ENCODE measurements at regions not wholly inside any gene's neighbourhood (a gene's known extent, or its start where the extent isn't known, plus 50 kb on each side); places are given as distances from the start of the nearest gene placed in this dataset.

GRCh38 chr2:16717477-16717876 lies 51.8 kb upstream of the CYRIA start:
- no peak for DNase-seq

GRCh38 chr2:16716944-16717343 lies 51.3 kb upstream of the CYRIA start:
- DNase-seq: no peak

GRCh38 chr2:16716024-16716423 lies 50.4 kb upstream of the CYRIA start:
- no peak for DNase-seq

Data from NCI-H524 (cell line).